Superior temporal gyrus (tissue), 1 donor: ENCODE measurements at regions not wholly inside any gene's neighbourhood (a gene's known extent, or its start where the extent isn't known, plus 50 kb on each side); places are given as distances from the start of the nearest gene placed in this dataset.

Experiments
- DNase-seq: peaks from one replicate; pipeline ENCODE4 v3.0.0-alpha.2; 2016; ENCODE audit errors: extremely low spot score

- no peak for DNase-seq
Observed at GRCh38 chr5:39520232-39520572, 95.4 kb upstream of the DAB2 start.

- peak; percentile 24 for DNase-seq
Observed at GRCh38 chr5:39519566-39520231, 94.9 kb upstream of the DAB2 start.

GRCh38 chr5:39519079-39519478 lies 94.3 kb upstream of the DAB2 start:
- DNase-seq, result no peak

- DNase-seq, result no peak
Observed at GRCh38 chr5:39518516-39518915, 93.7 kb upstream of the DAB2 start.

GRCh38 chr5:39517800-39518199 lies 93.0 kb upstream of the DAB2 start:
- no peak for DNase-seq

GRCh38 chr5:39515881-39516280 lies 91.1 kb upstream of the DAB2 start:
- DNase-seq, result no peak

- DNase-seq, result no peak
Observed at GRCh38 chr5:39513236-39513635, 88.5 kb upstream of the DAB2 start.

- DNase-seq, result no peak
Observed at GRCh38 chr5:39506211-39506610, 81.4 kb upstream of the DAB2 start.

GRCh38 chr5:39505791-39506190 lies 81.0 kb upstream of the DAB2 start:
- DNase-seq, result no peak

GRCh38 chr5:39505363-39505762 lies 80.6 kb upstream of the DAB2 start:
- DNase-seq, result no peak

GRCh38 chr5:39503155-39503554 lies 78.4 kb upstream of the DAB2 start:
- no peak for DNase-seq

GRCh38 chr5:39502704-39503103 lies 77.9 kb upstream of the DAB2 start:
- no peak for DNase-seq

- DNase-seq, result no peak
Observed at GRCh38 chr5:39501397-39501796, 76.6 kb upstream of the DAB2 start.

- DNase-seq, result no peak
Observed at GRCh38 chr5:39500551-39501175, 75.9 kb upstream of the DAB2 start.

GRCh38 chr5:39498278-39498952 lies 73.6 kb upstream of the DAB2 start:
- no peak for DNase-seq

- no peak for DNase-seq
Observed at GRCh38 chr5:39497322-39497721, 72.5 kb upstream of the DAB2 start.

GRCh38 chr5:39495227-39495626 lies 70.4 kb upstream of the DAB2 start:
- no peak for DNase-seq

- no peak for DNase-seq
Observed at GRCh38 chr5:39494534-39494933, 69.8 kb upstream of the DAB2 start.

- DNase-seq, result no peak
Observed at GRCh38 chr5:39494107-39494510, 69.3 kb upstream of the DAB2 start.

- no peak for DNase-seq
Observed at GRCh38 chr5:39491210-39491609, 66.4 kb upstream of the DAB2 start.

- DNase-seq, result no peak
Observed at GRCh38 chr5:39489263-39489662, 64.5 kb upstream of the DAB2 start.

- no peak for DNase-seq
Observed at GRCh38 chr5:39486790-39487189, 62.0 kb upstream of the DAB2 start.

GRCh38 chr5:39486361-39486760 lies 61.6 kb upstream of the DAB2 start:
- DNase-seq, result no peak
